OCI-LY1 (cell line): ENCODE measurements at regions not wholly inside any gene's neighbourhood (a gene's known extent, or its start where the extent isn't known, plus 50 kb on each side); places are given as distances from the start of the nearest gene placed in this dataset.

Experiments used
- H2AFZ ChIP-seq: fragments of 200-600 bp; sonication (generic), shearing (Covaris generic); 2 replicates; pipeline ENCODE4 v1.6.0; 2014; ENCODE audit warnings: antibody characterized with exemption, mild to moderate bottlenecking, low read length
- H3F3A ChIP-seq: fragments of 200-600 bp; sonication (generic), shearing (Covaris generic); 2 replicates; pipeline ENCODE4 v1.6.0; 2014; ENCODE audit warnings: mild to moderate bottlenecking, antibody characterized with exemption, low read length, moderate library complexity; ENCODE audit not compliant: insufficient read depth
- H3K27ac ChIP-seq: fragments of 200-600 bp; sonication (generic); 2 replicates; pipeline ENCODE4 v1.5.1; 2014; ENCODE audit warnings: low read length, mixed run types, mild to moderate bottlenecking, low read depth; ENCODE audit not compliant: poor library complexity, severe bottlenecking
- H3K27me3 ChIP-seq: fragments of 200-600 bp; sonication (generic); 2 replicates; pipeline ENCODE4 v1.6.0; 2014; ENCODE audit warnings: antibody characterized with exemption, mild to moderate bottlenecking, low read length, moderate library complexity; ENCODE audit not compliant: insufficient read depth
- H3K36me3 ChIP-seq: fragments of 200-600 bp; sonication (generic); 2 replicates; pipeline ENCODE4 v1.6.1; 2014; ENCODE audit warnings: mild to moderate bottlenecking, antibody characterized with exemption, low read length, moderate library complexity, mixed read lengths; ENCODE audit not compliant: insufficient read depth
- H3K4me1 ChIP-seq: fragments of 200-600 bp; sonication (generic); 2 replicates; pipeline ENCODE4 v1.5.1; 2014; ENCODE audit warnings: mild to moderate bottlenecking, low read length, moderate library complexity; ENCODE audit not compliant: insufficient read depth, severe bottlenecking
- H3K4me2 ChIP-seq: fragments of 200-600 bp; sonication (generic), shearing (Covaris generic); 2 replicates; pipeline ENCODE4 v1.6.1; 2014; ENCODE audit warnings: low read length
- H3K4me3 ChIP-seq: fragments of 200-600 bp; sonication (generic); 2 replicates; pipeline ENCODE4 v1.5.1; 2014; ENCODE audit warnings: low read length, low read depth, mild to moderate bottlenecking, mixed read lengths; ENCODE audit not compliant: poor library complexity, severe bottlenecking
- H3K79me2 ChIP-seq: fragments of 200-600 bp; shearing (Covaris generic); 2 replicates; pipeline ENCODE4 v1.6.1; 2016; ENCODE audit warnings: mixed run types, low read length, mixed read lengths; ENCODE audit not compliant: insufficient read depth
- H3K9ac ChIP-seq: fragments of 200-600 bp; sonication (generic), shearing (Covaris generic); 2 replicates; pipeline ENCODE4 v1.6.1; 2014; ENCODE audit warnings: mild to moderate bottlenecking, low read length, mixed read lengths
- H3K9me2 ChIP-seq: fragments of 200-600 bp; sonication (generic), shearing (Covaris generic); 2 replicates; pipeline ENCODE4 v1.6.1; 2014; ENCODE audit warnings: low read depth, mild to moderate bottlenecking, low read length, mixed read lengths
- H3K9me3 ChIP-seq: fragments of 200-600 bp; shearing (Covaris generic); 2 replicates; pipeline ENCODE4 v1.6.1; 2014; ENCODE audit warnings: low read length, mixed read lengths
- H4K20me1 ChIP-seq: fragments of 200-600 bp; sonication (generic), shearing (Covaris generic); 2 replicates; pipeline ENCODE4 v1.6.0; 2016; ENCODE audit warnings: mild to moderate bottlenecking, low read length; ENCODE audit not compliant: insufficient read depth
- EZH2 ChIP-seq: fragments of 200-600 bp; sonication (generic), shearing (Covaris generic); IDR thresholded peaks from 2 replicates; pipeline ENCODE4 v1.8.0; 2017; ENCODE audit warnings: borderline replicate concordance, mixed run types, mild to moderate bottlenecking, antibody characterized with exemption, low read length, moderate library complexity, mixed read lengths
- TF ChIP-seq, protein P1 (sequence below): fragments of 200-600 bp; sonication (generic), shearing (Covaris generic); IDR thresholded peaks from 2 replicates; pipeline ENCODE4 v1.5.1; 2017; ENCODE audit warnings: mild to moderate bottlenecking, antibody characterized with exemption, low read length, moderate library complexity, mixed read lengths

DNA sequence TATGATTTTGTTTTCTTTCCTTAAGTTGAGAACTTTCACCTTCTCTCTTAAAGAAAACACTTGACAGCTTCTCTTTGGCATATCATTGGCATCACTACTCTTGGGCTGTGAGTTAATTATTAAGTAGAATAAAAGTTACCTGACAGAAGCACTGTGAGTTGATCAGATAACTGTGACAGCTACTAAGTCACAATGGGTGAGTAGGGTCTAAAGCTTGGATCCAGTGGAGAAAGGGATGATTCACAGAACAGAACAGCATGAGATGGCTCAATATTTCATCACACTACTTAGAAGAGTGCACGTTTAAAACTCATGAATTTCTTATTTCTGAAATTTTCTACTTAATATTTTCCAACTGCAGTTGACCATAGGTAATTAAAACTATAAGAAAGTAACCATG, 268.5 kb upstream of the NMUR2 start:
- H3K27ac ChIP-seq: no peak overlapping the region
- H3K79me2 ChIP-seq: no peaks in the 10 kb centered on the region
- no peaks in the 10 kb centered on the region for H3K9me2 ChIP-seq
- no peak overlapping the region for H3K4me3 ChIP-seq
- no peak overlapping the region for H3K4me2 ChIP-seq
- H3K4me1 ChIP-seq: no peaks in the 10 kb centered on the region
- TF ChIP-seq EZH2: no peak
- TF ChIP-seq, protein P1, sequence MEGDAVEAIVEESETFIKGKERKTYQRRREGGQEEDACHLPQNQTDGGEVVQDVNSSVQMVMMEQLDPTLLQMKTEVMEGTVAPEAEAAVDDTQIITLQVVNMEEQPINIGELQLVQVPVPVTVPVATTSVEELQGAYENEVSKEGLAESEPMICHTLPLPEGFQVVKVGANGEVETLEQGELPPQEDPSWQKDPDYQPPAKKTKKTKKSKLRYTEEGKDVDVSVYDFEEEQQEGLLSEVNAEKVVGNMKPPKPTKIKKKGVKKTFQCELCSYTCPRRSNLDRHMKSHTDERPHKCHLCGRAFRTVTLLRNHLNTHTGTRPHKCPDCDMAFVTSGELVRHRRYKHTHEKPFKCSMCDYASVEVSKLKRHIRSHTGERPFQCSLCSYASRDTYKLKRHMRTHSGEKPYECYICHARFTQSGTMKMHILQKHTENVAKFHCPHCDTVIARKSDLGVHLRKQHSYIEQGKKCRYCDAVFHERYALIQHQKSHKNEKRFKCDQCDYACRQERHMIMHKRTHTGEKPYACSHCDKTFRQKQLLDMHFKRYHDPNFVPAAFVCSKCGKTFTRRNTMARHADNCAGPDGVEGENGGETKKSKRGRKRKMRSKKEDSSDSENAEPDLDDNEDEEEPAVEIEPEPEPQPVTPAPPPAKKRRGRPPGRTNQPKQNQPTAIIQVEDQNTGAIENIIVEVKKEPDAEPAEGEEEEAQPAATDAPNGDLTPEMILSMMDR: no peak
- H3K9me3 ChIP-seq: no peaks in the 10 kb centered on the region
- no peaks in the 10 kb centered on the region for H3K27me3 ChIP-seq
- no peak overlapping the region for H3K9ac ChIP-seq
- no peaks in the 10 kb centered on the region for H4K20me1 ChIP-seq
- no peak overlapping the region for H2AFZ ChIP-seq
- H3K36me3 ChIP-seq: no peaks in the 10 kb centered on the region
- no peaks in the 10 kb centered on the region for H3F3A ChIP-seq

DNA sequence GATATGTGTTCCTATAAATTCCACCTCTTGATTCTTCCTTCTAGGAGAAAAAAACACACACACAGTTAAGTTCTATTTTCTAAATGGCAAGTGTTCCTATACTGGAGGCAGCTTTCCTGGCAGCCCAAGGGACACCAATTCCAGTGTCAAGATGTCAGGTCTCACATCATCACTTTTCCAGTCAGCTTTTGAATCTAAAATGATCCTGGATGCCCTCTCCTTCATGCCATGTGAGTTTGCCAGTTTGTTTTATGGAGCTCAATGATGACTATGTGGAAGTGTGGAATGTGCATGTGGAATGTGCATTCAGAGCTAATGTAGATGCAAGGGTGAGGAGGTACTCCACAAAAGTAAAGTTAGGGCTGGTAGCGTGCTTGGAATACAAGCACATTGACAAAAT, 269.3 kb upstream of the NMUR2 start:
- H3K27ac ChIP-seq: no peak overlapping the region
- no peaks in the 10 kb centered on the region for H3K36me3 ChIP-seq
- H4K20me1 ChIP-seq: no peaks in the 10 kb centered on the region
- no peaks in the 10 kb centered on the region for H3K9me2 ChIP-seq
- H3F3A ChIP-seq: no peaks in the 10 kb centered on the region
- H3K79me2 ChIP-seq: no peaks in the 10 kb centered on the region
- no peak overlapping the region for H3K4me3 ChIP-seq
- H2AFZ ChIP-seq: no peak overlapping the region
- H3K9ac ChIP-seq: no peak overlapping the region
- no peak for TF ChIP-seq EZH2
- TF ChIP-seq, protein P1: no peak
- H3K27me3 ChIP-seq: no peaks in the 10 kb centered on the region
- H3K4me2 ChIP-seq: no peak overlapping the region
- H3K4me1 ChIP-seq: no peaks in the 10 kb centered on the region
- no peaks in the 10 kb centered on the region for H3K9me3 ChIP-seq

DNA sequence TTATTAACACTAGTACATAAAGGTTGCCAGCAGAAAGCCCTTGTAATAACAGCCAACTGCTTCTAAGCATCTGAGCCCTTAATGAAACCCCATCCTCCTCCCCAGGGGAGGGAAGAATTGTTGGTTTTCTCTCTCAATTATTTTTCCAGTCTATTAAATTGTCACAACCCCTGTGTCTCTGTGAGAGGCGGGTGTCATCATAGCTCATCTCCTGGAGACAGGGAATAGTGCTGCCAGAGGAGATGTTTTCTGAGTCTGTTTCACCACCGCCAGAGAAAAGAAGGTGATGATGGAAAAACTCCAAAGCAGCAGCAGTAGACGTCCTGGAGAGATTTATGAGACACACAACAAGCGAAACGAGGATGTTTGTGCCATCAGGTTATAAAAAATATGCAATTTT, 271.1 kb upstream of the NMUR2 start:
- H3K4me1 ChIP-seq: no peaks in the 10 kb centered on the region
- TF ChIP-seq EZH2: no peak
- TF ChIP-seq, protein P1: no peak

More for the DNA sequence above, 271.1 kb upstream of the NMUR2 start:
- Histone ChIP-seq H3K36me3 (no peaks in the 10 kb centered on the region), H3K9me3 (no peaks in the 10 kb centered on the region), H3K9ac (no peak overlapping the region), H2AFZ (no peak overlapping the region), H3K27me3 (no peaks in the 10 kb centered on the region), H3K27ac (no peak overlapping the region), H3K79me2 (no peaks in the 10 kb centered on the region), H3K4me2 (no peak overlapping the region), H3K9me2 (no peaks in the 10 kb centered on the region), H3K4me3 (no peak overlapping the region), H3F3A (no peaks in the 10 kb centered on the region), H4K20me1 (no peaks in the 10 kb centered on the region)
